HCT116 (cell line): ENCODE measurements at regions not wholly inside any gene's neighbourhood (a gene's known extent, or its start where the extent isn't known, plus 50 kb on each side); places are given as distances from the start of the nearest gene placed in this dataset.

Experiments used
- ATAC-seq: fragments of 200-7000 bp; cut with Tn5 transposase; 2 replicates; pipeline ENCODE4 v1.9.1; 2020; ENCODE audit warnings: mild to moderate bottlenecking, moderate library complexity
- BruUV-seq: library from RNA; stranded (reverse); fragments of 400-500 nt; replicated peaks from 2 replicates; lab custom pipeline; 2021; lab: Mats Ljungman, UMichigan
- CTCF ChIA-PET: fragments of 300-600 bp; sonication (Branson Sonifier 250); formaldehyde crosslinking; loops from one replicate; lab custom pipeline; 2021; ENCODE audit warnings: antibody characterized with exemption; lab: Charles Lee
- POLR2A ChIA-PET: fragments of 300-600, 350-600 bp; sonication (Branson Sonifier 250); formaldehyde crosslinking; loops from one replicate; lab custom pipeline; 2021; ENCODE audit warnings: antibody characterized with exemption; lab: Charles Lee
- RAD21 ChIA-PET, 2 experiments: fragments of 300-600 bp; sonication (Branson Sonifier 250); formaldehyde crosslinking; loops; one replicate each; lab custom pipeline; 2023; ENCODE audit warnings: low total read pairs in 2 of 2; ENCODE audit not compliant: uncharacterized antibody in 2 of 2, unreplicated experiment in 2 of 2, low non-redundant PET in 1 of 2; lab: Charles Lee
- DNase-seq: peaks from one replicate; pipeline ENCODE4 v3.0.0-alpha.2; 2010; ENCODE audit warnings: low read depth, low spot score
- H2AFZ ChIP-seq: fragments of 200-600 bp; shearing (Covaris generic), sonication (generic); 2 replicates; pipeline ENCODE4 v1.6.1; 2017; ENCODE audit warnings: low read depth, mixed run types, mixed read lengths, antibody characterized with exemption, low read length; ENCODE audit not compliant: poor library complexity, severe bottlenecking
- H3K27ac ChIP-seq: 2 replicates; pipeline ENCODE4 v1.5.1; 2012; ENCODE audit warnings: low read depth, low read length
- H3K27me3 ChIP-seq: fragments of 200-600 bp; sonication (generic); 2 replicates; pipeline ENCODE4 v1.6.1; 2016; ENCODE audit warnings: mixed run types, low read length, mixed read lengths; ENCODE audit not compliant: insufficient read depth
- H3K36me3 ChIP-seq, 2 experiments: fragments of 200-500 bp in 1 of 2; fragments of 200-600 bp in 1 of 2; sonication (Bioruptor generic) in 1 of 2; sonication (generic) in 1 of 2; 2 replicates each; pipeline versions ENCODE4 v1.5.1 to v1.6.1; 2014 to 2016; ENCODE audit warnings: low read length in 2 of 2, inconsistent platforms in 1 of 2, mixed read lengths in 1 of 2, mixed run types in 1 of 2; ENCODE audit not compliant: insufficient read depth in 2 of 2, control insufficient read depth in 1 of 2
- H3K4me1 ChIP-seq, 2 experiments: fragments of 200-600 bp in 1 of 2; sonication (generic) in 1 of 2; 2 replicates each; pipeline versions ENCODE4 v1.5.1 to v1.6.1; 2012 to 2017; ENCODE audit warnings: low read length in 2 of 2, inconsistent platforms in 1 of 2, mild to moderate bottlenecking in 1 of 2, mixed read lengths in 1 of 2, mixed run types in 1 of 2, moderate library complexity in 1 of 2; ENCODE audit not compliant: insufficient read depth in 2 of 2, control insufficient read depth in 1 of 2
- H3K4me2 ChIP-seq: fragments of 200-600 bp; sonication (generic); 2 replicates; pipeline ENCODE4 v1.6.1; 2017; ENCODE audit warnings: mixed run types, low read length, mixed read lengths
- H3K4me3 ChIP-seq, 2 experiments: fragments of 200-600 bp in 1 of 2; sonication (generic) in 1 of 2; replicated peaks in 1 of 2; 2 replicates each; pipeline ENCODE4 v1.5.1; 2011 to 2016; ENCODE audit warnings: low read length in 2 of 2, control low read depth in 1 of 2, low read depth in 1 of 2, mild to moderate bottlenecking in 1 of 2, mixed read lengths in 1 of 2, mixed run types in 1 of 2
- H3K79me2 ChIP-seq: fragments of 200-600 bp; sonication (generic); 2 replicates; pipeline ENCODE4 v1.6.1; 2017; ENCODE audit warnings: mild to moderate bottlenecking, mixed run types, low read length, moderate library complexity, mixed read lengths; ENCODE audit not compliant: insufficient read depth
- H3K9ac ChIP-seq: fragments of 200-600 bp; sonication (generic); 2 replicates; pipeline ENCODE4 v1.6.1; 2016; ENCODE audit warnings: low read length, mixed read lengths
- H3K9me2 ChIP-seq: fragments of 200-600 bp; sonication (generic), shearing (Covaris generic); 2 replicates; pipeline ENCODE4 v1.6.1; 2017; ENCODE audit warnings: mixed run types, mild to moderate bottlenecking, moderate library complexity; ENCODE audit not compliant: insufficient read depth
- H3K9me3 ChIP-seq, 2 experiments: fragments of 200-500 bp in 1 of 2; fragments of 200-600 bp in 1 of 2; sonication (Bioruptor generic) in 1 of 2; sonication (generic) in 1 of 2; 2 replicates each; pipeline ENCODE4 v1.6.1; 2014 to 2017; ENCODE audit warnings: low read length in 2 of 2, mixed read lengths in 2 of 2, inconsistent platforms in 1 of 2, low read depth in 1 of 2, mild to moderate bottlenecking in 1 of 2, mixed run types in 1 of 2, moderate library complexity in 1 of 2; ENCODE audit not compliant: control insufficient read depth in 1 of 2, insufficient read depth in 1 of 2
- H4K20me1 ChIP-seq: fragments of 200-600 bp; sonication (generic), shearing (Covaris generic); 2 replicates; pipeline ENCODE4 v1.6.1; 2017; ENCODE audit warnings: mixed run types, mild to moderate bottlenecking, moderate library complexity; ENCODE audit not compliant: insufficient read depth
- CBX3 ChIP-seq: IDR thresholded peaks from 2 replicates; pipeline ENCODE4 v1.6.1; 2012; ENCODE audit warnings: low read depth
- CEBPB ChIP-seq: IDR thresholded peaks from 2 replicates; pipeline ENCODE4 v1.6.1; 2012; ENCODE audit warnings: low read depth
- EGR1 ChIP-seq: IDR thresholded peaks from 2 replicates; pipeline ENCODE4 v1.6.1; 2012; ENCODE audit warnings: low read depth
- ELF1 ChIP-seq: IDR thresholded peaks from 2 replicates; pipeline ENCODE4 v1.6.1; 2012; ENCODE audit warnings: low read depth, borderline replicate concordance
- EZH2phosphoT487 ChIP-seq: fragments of 200-600 bp; IDR thresholded peaks from 2 replicates; pipeline ENCODE4 v1.6.1; 2018; ENCODE audit warnings: antibody characterized with exemption, borderline replicate concordance
- FOSL1 ChIP-seq: IDR thresholded peaks from 2 replicates; pipeline ENCODE4 v1.6.1; 2012; ENCODE audit warnings: low read depth
- JUND ChIP-seq: IDR thresholded peaks from 2 replicates; pipeline ENCODE4 v1.6.1; 2012
- POLR2AphosphoS5 ChIP-seq: IDR thresholded peaks from 2 replicates; pipeline ENCODE4 v1.6.1; 2011; ENCODE audit warnings: mild to moderate bottlenecking, low read depth, low read length, moderate library complexity
- RAD21 ChIP-seq: IDR thresholded peaks from 2 replicates; pipeline ENCODE4 v1.6.1; 2012; ENCODE audit warnings: low read depth, mild to moderate bottlenecking
- SIN3A ChIP-seq: IDR thresholded peaks from 2 replicates; pipeline ENCODE4 v1.6.1; 2012; ENCODE audit warnings: low read depth
- SRF ChIP-seq: IDR thresholded peaks from 2 replicates; pipeline ENCODE4 v1.6.1; 2012; ENCODE audit warnings: low read depth
- TCF7L2 ChIP-seq: IDR thresholded peaks from 2 replicates; pipeline ENCODE4 v1.7.0; 2011; ENCODE audit warnings: borderline replicate concordance, inconsistent platforms; ENCODE audit not compliant: insufficient read depth, insufficient read length; ENCODE audit errors: extremely low read depth
- YY1 ChIP-seq: IDR thresholded peaks from 2 replicates; pipeline ENCODE4 v1.6.1; 2011; ENCODE audit warnings: low read length, low read depth, moderate library complexity, mild to moderate bottlenecking; ENCODE audit not compliant: insufficient replicate concordance; ENCODE audit errors: extremely low read depth
- ZFX ChIP-seq: fragments of 450-650 bp; IDR thresholded peaks from 2 replicates; pipeline ENCODE4 v1.6.1; 2017
- ZNF274 ChIP-seq: fragments of 200-500 bp; sonication (Bioruptor generic); IDR thresholded peaks from 2 replicates; pipeline ENCODE4 v1.6.1; 2014; ENCODE audit warnings: mild to moderate bottlenecking, low read depth, low read length, inconsistent platforms
- intact Hi-C: fragments of 100-400 bp; cut with micrococcal nuclease; formaldehyde crosslinking; loops from 2 replicates; pipeline ENCODE4 v1.10.0; 2022
- TF ChIP-seq, protein P1 (sequence below): IDR thresholded peaks from 2 replicates; pipeline ENCODE4 v1.6.1; 2012; ENCODE audit warnings: low read depth
- TF ChIP-seq, protein P2 (sequence below), 3 experiments: fragments of 200-600 bp in 1 of 3; sonication (generic) in 1 of 3; IDR thresholded peaks in 2 of 3; conservative IDR thresholded peaks in 1 of 3; 2 replicates each; pipeline ENCODE4 v1.5.1; 2012 to 2017; ENCODE audit warnings: low read depth in 2 of 3, low read length in 2 of 3, antibody characterized with exemption in 1 of 3, borderline replicate concordance in 1 of 3, control low read depth in 1 of 3, mild to moderate bottlenecking in 1 of 3, mixed read lengths in 1 of 3, mixed run types in 1 of 3, moderate library complexity in 1 of 3; ENCODE audit not compliant: insufficient read depth in 1 of 3

DNA sequence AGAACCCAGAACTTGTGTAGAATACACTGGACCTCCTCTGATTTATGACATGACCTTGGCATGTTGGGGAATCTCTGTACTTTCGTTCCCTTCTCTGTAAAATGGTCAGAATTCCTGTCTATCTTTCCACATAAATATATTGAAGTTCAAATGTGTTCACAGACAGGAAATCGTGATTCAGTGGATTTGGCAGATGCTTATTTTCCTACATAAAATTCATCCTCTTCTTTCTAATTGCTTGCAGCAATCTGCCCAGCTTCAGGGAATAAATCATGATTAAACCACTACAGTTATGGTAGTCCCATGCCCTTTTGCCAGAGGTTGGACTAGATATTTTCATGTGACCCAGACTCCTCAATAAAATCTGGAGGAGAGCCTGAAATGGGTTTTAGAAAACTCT is 52.1 kb upstream of the ARL15 start (continued):
- TF ChIP-seq, protein P1, sequence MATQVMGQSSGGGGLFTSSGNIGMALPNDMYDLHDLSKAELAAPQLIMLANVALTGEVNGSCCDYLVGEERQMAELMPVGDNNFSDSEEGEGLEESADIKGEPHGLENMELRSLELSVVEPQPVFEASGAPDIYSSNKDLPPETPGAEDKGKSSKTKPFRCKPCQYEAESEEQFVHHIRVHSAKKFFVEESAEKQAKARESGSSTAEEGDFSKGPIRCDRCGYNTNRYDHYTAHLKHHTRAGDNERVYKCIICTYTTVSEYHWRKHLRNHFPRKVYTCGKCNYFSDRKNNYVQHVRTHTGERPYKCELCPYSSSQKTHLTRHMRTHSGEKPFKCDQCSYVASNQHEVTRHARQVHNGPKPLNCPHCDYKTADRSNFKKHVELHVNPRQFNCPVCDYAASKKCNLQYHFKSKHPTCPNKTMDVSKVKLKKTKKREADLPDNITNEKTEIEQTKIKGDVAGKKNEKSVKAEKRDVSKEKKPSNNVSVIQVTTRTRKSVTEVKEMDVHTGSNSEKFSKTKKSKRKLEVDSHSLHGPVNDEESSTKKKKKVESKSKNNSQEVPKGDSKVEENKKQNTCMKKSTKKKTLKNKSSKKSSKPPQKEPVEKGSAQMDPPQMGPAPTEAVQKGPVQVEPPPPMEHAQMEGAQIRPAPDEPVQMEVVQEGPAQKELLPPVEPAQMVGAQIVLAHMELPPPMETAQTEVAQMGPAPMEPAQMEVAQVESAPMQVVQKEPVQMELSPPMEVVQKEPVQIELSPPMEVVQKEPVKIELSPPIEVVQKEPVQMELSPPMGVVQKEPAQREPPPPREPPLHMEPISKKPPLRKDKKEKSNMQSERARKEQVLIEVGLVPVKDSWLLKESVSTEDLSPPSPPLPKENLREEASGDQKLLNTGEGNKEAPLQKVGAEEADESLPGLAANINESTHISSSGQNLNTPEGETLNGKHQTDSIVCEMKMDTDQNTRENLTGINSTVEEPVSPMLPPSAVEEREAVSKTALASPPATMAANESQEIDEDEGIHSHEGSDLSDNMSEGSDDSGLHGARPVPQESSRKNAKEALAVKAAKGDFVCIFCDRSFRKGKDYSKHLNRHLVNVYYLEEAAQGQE, result no peak
- no peak for TF ChIP-seq POLR2AphosphoS5

DNA sequence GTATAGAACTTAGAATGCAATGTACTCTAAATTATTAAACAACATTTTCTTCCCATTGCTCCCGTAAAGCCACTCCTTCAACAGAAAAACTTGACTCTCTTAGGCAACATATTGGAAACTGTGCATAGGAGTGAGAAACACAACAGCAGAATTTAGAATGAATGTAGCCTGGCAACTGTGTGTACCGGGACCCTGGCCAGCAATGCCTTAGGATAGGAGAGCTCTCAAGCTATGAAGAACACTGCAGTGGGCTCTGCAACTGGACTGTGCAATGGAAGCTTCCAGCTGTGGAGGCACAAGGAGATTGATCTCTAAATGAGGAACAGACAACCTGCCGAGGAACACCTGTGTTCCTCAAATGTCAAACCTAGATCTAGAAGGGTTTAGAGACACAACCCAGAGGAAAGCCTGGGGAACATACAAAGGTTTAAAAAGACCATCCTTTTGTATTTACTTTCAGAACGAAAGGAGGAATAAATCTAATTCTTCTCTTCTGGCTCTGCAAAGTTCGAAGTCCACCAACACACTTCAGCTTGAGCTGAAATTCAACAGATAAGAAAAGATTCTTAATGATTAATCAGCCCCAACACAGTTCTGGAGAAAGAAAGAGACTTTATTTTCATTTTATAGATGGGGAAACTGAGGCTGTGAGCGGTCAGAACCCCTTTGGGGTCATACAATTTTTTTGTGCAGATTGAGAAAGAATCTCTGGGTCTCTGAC is 51.5 kb upstream of the ARL15 start:
- Histone ChIP-seq H3K9me2 (no peaks in the 10 kb centered on the region), H3K36me3 (no peaks in the 10 kb centered on the region), H3K27ac (no peak overlapping the region), H3K9ac (no peak overlapping the region), H3K4me2 (no peak overlapping the region), H3K79me2 (no peaks in the 10 kb centered on the region), H3K4me1 (peaks cover 0 to 5% of the 10 kb centered on the region in 2 experiments; a peak in 1 of 4 replicates), H2AFZ (no peak overlapping the region), H3K27me3 (no peaks in the 10 kb centered on the region), H3K4me3 (no peak overlapping the region), H4K20me1 (no peaks in the 10 kb centered on the region), H3K9me3 (no peaks in the 10 kb centered on the region)
- ATAC-seq (no peak), DNase-seq (no peak)
- TF ChIP-seq FOSL1, result no peak
- TF ChIP-seq JUND, result no peak
- TF ChIP-seq, protein P2, sequence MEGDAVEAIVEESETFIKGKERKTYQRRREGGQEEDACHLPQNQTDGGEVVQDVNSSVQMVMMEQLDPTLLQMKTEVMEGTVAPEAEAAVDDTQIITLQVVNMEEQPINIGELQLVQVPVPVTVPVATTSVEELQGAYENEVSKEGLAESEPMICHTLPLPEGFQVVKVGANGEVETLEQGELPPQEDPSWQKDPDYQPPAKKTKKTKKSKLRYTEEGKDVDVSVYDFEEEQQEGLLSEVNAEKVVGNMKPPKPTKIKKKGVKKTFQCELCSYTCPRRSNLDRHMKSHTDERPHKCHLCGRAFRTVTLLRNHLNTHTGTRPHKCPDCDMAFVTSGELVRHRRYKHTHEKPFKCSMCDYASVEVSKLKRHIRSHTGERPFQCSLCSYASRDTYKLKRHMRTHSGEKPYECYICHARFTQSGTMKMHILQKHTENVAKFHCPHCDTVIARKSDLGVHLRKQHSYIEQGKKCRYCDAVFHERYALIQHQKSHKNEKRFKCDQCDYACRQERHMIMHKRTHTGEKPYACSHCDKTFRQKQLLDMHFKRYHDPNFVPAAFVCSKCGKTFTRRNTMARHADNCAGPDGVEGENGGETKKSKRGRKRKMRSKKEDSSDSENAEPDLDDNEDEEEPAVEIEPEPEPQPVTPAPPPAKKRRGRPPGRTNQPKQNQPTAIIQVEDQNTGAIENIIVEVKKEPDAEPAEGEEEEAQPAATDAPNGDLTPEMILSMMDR (IDR thresholded peaks at IDR 0.05 in 2 of 3, conservative IDR thresholded peaks at IDR 0.05 in 1 of 3; ENCODE audit: borderline replicate concordance in 1 of 3, insufficient read depth in 1 of 3, low read depth in 2 of 3, low read length in 2 of 3), result no peak
- TF ChIP-seq ZFX, result no peak
- no peak for TF ChIP-seq CBX3
- TF ChIP-seq POLR2AphosphoS5, result no peak
- no peak for TF ChIP-seq EZH2phosphoT487
- TF ChIP-seq RAD21, result no peak
- no peak for TF ChIP-seq YY1
- no peak for TF ChIP-seq SRF
- TF ChIP-seq ELF1, result no peak
- no peak for TF ChIP-seq ZNF274
- TF ChIP-seq EGR1, result no peak
- no peak for TF ChIP-seq CEBPB
- no peak for TF ChIP-seq TCF7L2
- no peak for TF ChIP-seq SIN3A
- BruUV-seq, result no TSS peak
- ChIA-PET RAD21 (no interaction called here), POLR2A (no interaction called here), CTCF (no interaction called here)
- intact Hi-C loops, result no loop called here
